H1 (cell line): ENCODE measurements at regions not wholly inside any gene's neighbourhood (a gene's known extent, or its start where the extent isn't known, plus 50 kb on each side); places are given as distances from the start of the nearest gene placed in this dataset.

Source experiments
- POLR2A ChIP-seq, 2 experiments: IDR thresholded peaks; 1 replicate in 1 of 2; 2 replicates in 1 of 2; pipeline ENCODE4 v1.6.1; 2011; ENCODE audit warnings: low read depth in 2 of 2, low read length in 2 of 2, mild to moderate bottlenecking in 2 of 2; ENCODE audit errors: control extremely low read depth in 1 of 2
- RFX5 ChIP-seq: IDR thresholded peaks from 2 replicates; pipeline ENCODE4 v1.6.1; 2011; ENCODE audit warnings: low read depth, low read length, improper control_type of control experiment, borderline replicate concordance
- ZNF274 ChIP-seq: IDR thresholded peaks from 2 replicates; pipeline ENCODE4 v1.7.0; 2012; ENCODE audit warnings: low read length, borderline replicate concordance; ENCODE audit errors: extremely low read depth
- TF ChIP-seq, protein P1 (sequence below), 3 experiments: IDR thresholded peaks; 1 replicate in 2 of 3; 2 replicates in 1 of 3; pipeline versions ENCODE4 v1.5.1 to v1.6.1; 2011; ENCODE audit warnings: low read length in 3 of 3, mild to moderate bottlenecking in 3 of 3, inconsistent platforms in 2 of 3, low read depth in 1 of 3, moderate library complexity in 1 of 3; ENCODE audit not compliant: insufficient read depth in 1 of 3; ENCODE audit errors: control extremely low read depth in 1 of 3
- TF ChIP-seq, protein P2 (sequence below): IDR thresholded peaks from 2 replicates; pipeline ENCODE4 v1.6.1; 2012; ENCODE audit warnings: inconsistent platforms

DNA sequence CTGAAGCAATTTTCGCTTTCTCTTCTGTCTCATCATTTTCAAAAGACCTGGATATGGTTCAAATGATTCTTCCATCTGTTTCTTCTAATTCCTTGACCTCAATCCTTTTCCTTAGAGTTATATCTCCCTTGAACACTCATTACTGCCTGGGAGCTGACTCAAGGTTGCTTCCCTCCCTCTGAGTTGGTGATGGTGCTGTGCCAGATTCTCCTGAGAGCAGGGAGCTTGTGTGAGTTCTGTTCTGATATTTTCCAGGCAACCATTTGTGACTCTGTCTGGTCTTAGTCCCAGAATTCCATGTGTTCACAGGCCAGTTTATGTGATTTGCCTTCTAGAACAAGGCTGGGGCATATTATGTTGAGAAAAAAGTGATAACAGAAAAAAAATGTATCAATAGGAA, 505.1 kb upstream of the SYT1 start:
- TF ChIP-seq POLR2A (IDR thresholded peaks at IDR 0.05; ENCODE audit: control extremely low read depth in 1 of 2, low read depth in 2 of 2, low read length in 2 of 2) (no peak), ZNF274 (no peak), RFX5 (no peak)
- TF ChIP-seq, protein P1, sequence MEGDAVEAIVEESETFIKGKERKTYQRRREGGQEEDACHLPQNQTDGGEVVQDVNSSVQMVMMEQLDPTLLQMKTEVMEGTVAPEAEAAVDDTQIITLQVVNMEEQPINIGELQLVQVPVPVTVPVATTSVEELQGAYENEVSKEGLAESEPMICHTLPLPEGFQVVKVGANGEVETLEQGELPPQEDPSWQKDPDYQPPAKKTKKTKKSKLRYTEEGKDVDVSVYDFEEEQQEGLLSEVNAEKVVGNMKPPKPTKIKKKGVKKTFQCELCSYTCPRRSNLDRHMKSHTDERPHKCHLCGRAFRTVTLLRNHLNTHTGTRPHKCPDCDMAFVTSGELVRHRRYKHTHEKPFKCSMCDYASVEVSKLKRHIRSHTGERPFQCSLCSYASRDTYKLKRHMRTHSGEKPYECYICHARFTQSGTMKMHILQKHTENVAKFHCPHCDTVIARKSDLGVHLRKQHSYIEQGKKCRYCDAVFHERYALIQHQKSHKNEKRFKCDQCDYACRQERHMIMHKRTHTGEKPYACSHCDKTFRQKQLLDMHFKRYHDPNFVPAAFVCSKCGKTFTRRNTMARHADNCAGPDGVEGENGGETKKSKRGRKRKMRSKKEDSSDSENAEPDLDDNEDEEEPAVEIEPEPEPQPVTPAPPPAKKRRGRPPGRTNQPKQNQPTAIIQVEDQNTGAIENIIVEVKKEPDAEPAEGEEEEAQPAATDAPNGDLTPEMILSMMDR (IDR thresholded peaks at IDR 0.05; ENCODE audit: control extremely low read depth in 1 of 3, insufficient read depth in 1 of 3, low read depth in 1 of 3, low read length in 3 of 3), result no peak
- TF ChIP-seq, protein P2, sequence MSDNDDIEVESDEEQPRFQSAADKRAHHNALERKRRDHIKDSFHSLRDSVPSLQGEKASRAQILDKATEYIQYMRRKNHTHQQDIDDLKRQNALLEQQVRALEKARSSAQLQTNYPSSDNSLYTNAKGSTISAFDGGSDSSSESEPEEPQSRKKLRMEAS, result no peak
